ENCODE measurements at regions not wholly inside any gene's neighbourhood (a gene's known extent, or its start where the extent isn't known, plus 50 kb on each side); places are given as distances from the start of the nearest gene placed in this dataset.

DNA sequence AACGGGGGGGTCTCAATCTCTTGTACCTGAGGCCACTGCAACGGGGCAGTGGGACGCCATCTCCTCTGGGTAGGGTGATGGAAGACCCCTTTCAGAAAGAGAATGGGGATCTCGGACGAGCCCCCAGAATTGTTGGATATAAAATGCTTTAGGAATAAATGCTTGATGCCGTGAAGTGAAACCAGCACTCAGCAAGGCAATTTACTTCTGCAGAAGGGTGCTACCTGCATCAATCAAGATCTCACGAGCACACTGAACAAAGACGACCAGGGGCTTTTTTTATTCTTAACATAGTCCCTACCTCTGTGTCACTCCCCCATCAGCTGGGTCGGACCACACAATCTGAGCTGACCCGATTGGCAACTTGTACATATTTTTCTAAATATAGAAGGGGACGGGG lies 203.6 kb upstream of the TBX18 start:
- ATAC-seq (ENCODE audit: low read depth) = no peak
- H4K8ac ChIP-seq (ENCODE audit: low read depth in 2 of 2, low read length in 2 of 2) = no peak overlapping the region
- H4K20me1 ChIP-seq (ENCODE audit: insufficient read depth, low read length) = no peaks in the 10 kb centered on the region
- H2AK5ac ChIP-seq (ENCODE audit: low read depth, low read length) = no peak overlapping the region
- no peaks in the 10 kb centered on the region for H3K27me3 ChIP-seq (ENCODE audit: control insufficient read depth, insufficient read depth, low read length)
- H2AK9ac ChIP-seq (replicated peaks; ENCODE audit: low read depth, low read length, poor library complexity) = no peak overlapping the region
- H2BK20ac ChIP-seq (ENCODE audit: low read depth, low read length) = no peak overlapping the region
- H4K91ac ChIP-seq (ENCODE audit: insufficient read depth, low read depth, low read length) = no peak overlapping the region
- BruUV-seq (replicated peaks) = no TSS peak
- H4K5ac ChIP-seq (ENCODE audit: low read depth, low read length) = no peak overlapping the region
- no peaks in the 10 kb centered on the region for H3K36me3 ChIP-seq (ENCODE audit: control insufficient read depth, insufficient read depth, low read length)
- no peak overlapping the region for H3K14ac ChIP-seq (replicated peaks; ENCODE audit: low read depth, low read length)
- H3K4me1 ChIP-seq (ENCODE audit: control insufficient read depth, insufficient read depth, low read length) = no peaks in the 10 kb centered on the region
- no peak overlapping the region for H3K23ac ChIP-seq (ENCODE audit: low read depth, low read length)
- ChIA-PET POLR2A (ENCODE audit: unreplicated experiment) (no interaction called here), CTCF (no interaction called here)
- no peak overlapping the region for H2AFZ ChIP-seq (replicated peaks; ENCODE audit: low read length, poor library complexity)
- H2BK120ac ChIP-seq (ENCODE audit: low read depth, low read length) = no peak overlapping the region
- H2BK15ac ChIP-seq (ENCODE audit: low read depth, low read length) = no peak overlapping the region
- no peak overlapping the region for H3K9ac ChIP-seq (ENCODE audit: low read depth, low read length)
- DNase-seq = no peak
- no peak overlapping the region for H3K27ac ChIP-seq (ENCODE audit: insufficient read depth, low read length)
- no peaks in the 10 kb centered on the region for H3K79me1 ChIP-seq (ENCODE audit: low read depth in 1 of 2, low read length in 2 of 2)
- 40% methylated on average over 1 of the region's 11 CpGs; no CpG with 5 or more reads in 1 of the 2 experiments for WGBS, 2 experiments (ENCODE audit: extremely low coverage in 2 of 2, insufficient read length in 1 of 2)
- peaks cover 3% of the 10 kb centered on the region for H3K9me3 ChIP-seq (ENCODE audit: control insufficient read depth, insufficient read depth, low read length)
- TF ChIP-seq MXI1 (IDR thresholded peaks at IDR 0.05; ENCODE audit: borderline replicate concordance, low read depth, low read length) (no peak), RAD21 (IDR thresholded peaks at IDR 0.05; ENCODE audit: low read length) (no peak), POLR2A (IDR thresholded peaks at IDR 0.05; ENCODE audit: low read depth, low read length) (no peak), MAFK (IDR thresholded peaks at IDR 0.05; ENCODE audit: low read depth, low read length) (no peak), BHLHE40 (IDR thresholded peaks at IDR 0.05; ENCODE audit: low read depth, low read length) (no peak), RCOR1 (IDR thresholded peaks at IDR 0.05; ENCODE audit: insufficient replicate concordance, low read length) (no peak), MAZ (IDR thresholded peaks at IDR 0.05; ENCODE audit: borderline replicate concordance, low read depth, low read length) (no peak), NFE2L2 (IDR thresholded peaks at IDR 0.05; ENCODE audit: low read depth, low read length) (no peak), CHD1 (IDR thresholded peaks at IDR 0.05; ENCODE audit: low read depth, low read length) (no peak), SMC3 (IDR thresholded peaks at IDR 0.05; ENCODE audit: low read depth, low read length) (no peak), FOS (IDR thresholded peaks at IDR 0.05; ENCODE audit: low read depth, low read length) (no peak), CEBPB (IDR thresholded peaks at IDR 0.05; ENCODE audit: low read depth, low read length) (no peak), RFX5 (IDR thresholded peaks at IDR 0.05; ENCODE audit: low read depth, low read length) (no peak)
- TF ChIP-seq, protein P1, sequence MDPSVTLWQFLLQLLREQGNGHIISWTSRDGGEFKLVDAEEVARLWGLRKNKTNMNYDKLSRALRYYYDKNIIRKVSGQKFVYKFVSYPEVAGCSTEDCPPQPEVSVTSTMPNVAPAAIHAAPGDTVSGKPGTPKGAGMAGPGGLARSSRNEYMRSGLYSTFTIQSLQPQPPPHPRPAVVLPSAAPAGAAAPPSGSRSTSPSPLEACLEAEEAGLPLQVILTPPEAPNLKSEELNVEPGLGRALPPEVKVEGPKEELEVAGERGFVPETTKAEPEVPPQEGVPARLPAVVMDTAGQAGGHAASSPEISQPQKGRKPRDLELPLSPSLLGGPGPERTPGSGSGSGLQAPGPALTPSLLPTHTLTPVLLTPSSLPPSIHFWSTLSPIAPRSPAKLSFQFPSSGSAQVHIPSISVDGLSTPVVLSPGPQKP (IDR thresholded peaks at IDR 0.05; ENCODE audit: borderline replicate concordance, low read depth, low read length) = no peak
- TF ChIP-seq, protein P2, sequence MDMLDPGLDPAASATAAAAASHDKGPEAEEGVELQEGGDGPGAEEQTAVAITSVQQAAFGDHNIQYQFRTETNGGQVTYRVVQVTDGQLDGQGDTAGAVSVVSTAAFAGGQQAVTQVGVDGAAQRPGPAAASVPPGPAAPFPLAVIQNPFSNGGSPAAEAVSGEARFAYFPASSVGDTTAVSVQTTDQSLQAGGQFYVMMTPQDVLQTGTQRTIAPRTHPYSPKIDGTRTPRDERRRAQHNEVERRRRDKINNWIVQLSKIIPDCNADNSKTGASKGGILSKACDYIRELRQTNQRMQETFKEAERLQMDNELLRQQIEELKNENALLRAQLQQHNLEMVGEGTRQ (IDR thresholded peaks at IDR 0.05; ENCODE audit: low read depth, low read length) = no peak
- no peak overlapping the region for H3K56ac ChIP-seq (ENCODE audit: extremely low read depth, insufficient read depth, low read length)
- no peak overlapping the region for H3K4ac ChIP-seq (ENCODE audit: low read depth, low read length)
- H2BK5ac ChIP-seq (ENCODE audit: low read depth, low read length, poor library complexity, severe bottlenecking) = no peak overlapping the region
- intact Hi-C loops (cut with micrococcal nuclease) = loop anchor here (2.0 kb wide), 1 partner anchor 545 kb away; no protein-coding TSS in a partner anchor
- H3K4me2 ChIP-seq (ENCODE audit: low read depth, low read length) = no peak overlapping the region
- H3K9me1 ChIP-seq (ENCODE audit: insufficient read depth, low read length) = no peaks in the 10 kb centered on the region
- no peak overlapping the region for H3K18ac ChIP-seq (ENCODE audit: low read depth, low read length)
- no peak overlapping the region for H3K4me3 ChIP-seq (ENCODE audit: insufficient read depth, low read depth, low read length)
- dilution Hi-C loops (cut with HindIII; ENCODE audit: low sequenced_read_pairs, unreplicated experiment) = no loop called here
- in situ Hi-C loops (cut with MboI; ENCODE audit: low sequenced_read_pairs) = no loop called here

All from IMR-90 (cell line).